GM08714 (cell line): ENCODE measurements at regions not wholly inside any gene's neighbourhood (a gene's known extent, or its start where the extent isn't known, plus 50 kb on each side); places are given as distances from the start of the nearest gene placed in this dataset.

Experiments used
- H3K4me3 ChIP-seq: fragments of 200-500 bp; sonication (Bioruptor generic); 2 replicates; pipeline ENCODE4 v1.5.1; 2014; ENCODE audit warnings: mild to moderate bottlenecking, low read length, inconsistent platforms
- ZNF274 ChIP-seq: IDR thresholded peaks from 2 replicates; pipeline ENCODE4 v1.6.1; 2012; ENCODE audit warnings: mild to moderate bottlenecking, low read depth, low read length

DNA sequence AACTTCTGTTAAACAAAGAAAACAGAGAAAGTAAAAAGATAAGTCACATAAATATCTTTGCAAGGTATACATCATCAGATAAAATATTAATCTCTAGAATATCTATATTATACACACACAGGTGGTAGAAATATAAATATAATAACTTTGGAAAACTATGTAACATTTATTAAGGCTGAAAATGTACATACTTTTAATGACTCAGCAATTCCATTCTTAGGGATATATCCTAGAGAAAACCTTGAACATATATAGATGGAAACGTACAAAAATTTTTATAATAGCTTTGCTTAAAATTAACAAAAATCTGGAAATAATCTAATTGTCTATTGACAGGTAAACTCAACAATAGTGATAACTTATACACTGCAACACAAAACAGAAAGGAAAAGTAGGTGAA, 381.3 kb downstream of the GPD2 start:
- TF ChIP-seq ZNF274: no peak
- no peak overlapping the region for H3K4me3 ChIP-seq

DNA sequence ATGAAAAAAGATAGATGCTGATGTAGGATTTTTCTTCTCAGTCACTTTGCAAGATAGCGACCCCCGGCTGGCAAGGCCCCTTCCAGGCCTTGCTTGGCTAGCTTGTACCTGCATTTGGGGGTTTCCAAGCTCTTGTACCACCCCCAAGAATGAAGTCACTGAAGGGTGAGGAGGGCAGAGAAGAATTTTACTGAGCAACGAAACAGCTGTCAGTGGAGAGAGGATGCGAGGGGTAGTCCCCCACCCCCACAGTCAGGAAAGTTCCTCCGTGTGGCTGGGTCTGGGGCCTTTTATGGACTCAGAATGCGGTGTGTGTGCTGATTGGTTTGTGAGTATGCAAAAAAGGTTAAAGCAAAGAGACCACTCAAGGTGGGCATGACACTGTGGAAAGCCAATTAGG, 382.0 kb downstream of the GPD2 start:
- H3K4me3 ChIP-seq: no peak overlapping the region
- TF ChIP-seq ZNF274: no peak

DNA sequence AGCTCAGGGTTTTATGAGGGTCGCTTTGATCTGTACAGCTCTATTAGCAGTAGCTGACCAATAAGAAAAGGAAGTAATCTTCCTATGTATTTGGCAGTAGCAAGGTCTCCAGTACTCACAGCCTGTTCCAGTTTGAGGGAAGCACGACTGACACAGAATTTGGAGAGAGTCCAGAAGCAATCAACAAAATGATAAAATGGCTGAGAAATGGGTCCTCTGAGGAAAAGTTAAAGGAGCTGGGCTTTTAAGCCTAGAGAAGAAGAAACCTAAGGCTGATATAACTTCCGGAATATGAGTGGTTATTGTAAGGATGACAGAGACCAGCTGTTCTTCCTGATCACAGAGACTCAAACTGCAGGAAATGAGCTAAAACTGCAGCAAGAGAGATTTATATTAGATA, 382.8 kb downstream of the GPD2 start:
- no peak for TF ChIP-seq ZNF274
- H3K4me3 ChIP-seq: no peak overlapping the region

DNA sequence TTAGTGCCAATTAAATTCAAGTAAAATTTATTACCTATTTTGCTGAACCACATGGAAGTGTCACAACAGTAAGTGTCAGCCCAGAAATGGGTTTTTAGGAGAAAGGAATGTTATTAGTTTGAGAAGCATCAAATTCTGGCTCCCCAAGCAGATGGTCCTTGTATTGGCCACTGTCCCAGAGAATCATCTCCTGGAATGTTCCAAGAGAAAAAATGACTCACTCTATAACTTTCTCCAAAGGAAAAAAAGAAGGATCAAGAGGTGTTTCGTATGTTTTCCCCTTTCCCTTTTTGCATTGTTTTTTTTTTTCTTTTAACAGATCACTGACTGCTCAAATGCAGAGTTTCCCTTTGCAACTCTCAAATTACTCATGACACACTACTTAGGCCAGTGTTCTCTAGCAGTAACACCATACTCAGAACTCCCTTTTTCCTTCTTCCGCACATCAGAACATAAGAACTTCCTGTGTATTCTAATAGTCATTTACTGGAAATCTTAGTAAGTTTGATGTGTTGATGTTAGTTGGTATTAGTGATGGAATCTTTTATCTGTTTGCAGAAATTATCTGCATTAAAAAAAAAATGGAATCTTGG, 390.3 kb downstream of the GPD2 start:
- TF ChIP-seq ZNF274: no peak

GRCh38 chr2:156834431-156834830, 398.3 kb downstream of the GPD2 start:
- H3K4me3 ChIP-seq: no peak overlapping the region
- TF ChIP-seq ZNF274: no peak

More for the DNA sequence above, 390.3 kb downstream of the GPD2 start:
- no peak overlapping the region for H3K4me3 ChIP-seq

DNA sequence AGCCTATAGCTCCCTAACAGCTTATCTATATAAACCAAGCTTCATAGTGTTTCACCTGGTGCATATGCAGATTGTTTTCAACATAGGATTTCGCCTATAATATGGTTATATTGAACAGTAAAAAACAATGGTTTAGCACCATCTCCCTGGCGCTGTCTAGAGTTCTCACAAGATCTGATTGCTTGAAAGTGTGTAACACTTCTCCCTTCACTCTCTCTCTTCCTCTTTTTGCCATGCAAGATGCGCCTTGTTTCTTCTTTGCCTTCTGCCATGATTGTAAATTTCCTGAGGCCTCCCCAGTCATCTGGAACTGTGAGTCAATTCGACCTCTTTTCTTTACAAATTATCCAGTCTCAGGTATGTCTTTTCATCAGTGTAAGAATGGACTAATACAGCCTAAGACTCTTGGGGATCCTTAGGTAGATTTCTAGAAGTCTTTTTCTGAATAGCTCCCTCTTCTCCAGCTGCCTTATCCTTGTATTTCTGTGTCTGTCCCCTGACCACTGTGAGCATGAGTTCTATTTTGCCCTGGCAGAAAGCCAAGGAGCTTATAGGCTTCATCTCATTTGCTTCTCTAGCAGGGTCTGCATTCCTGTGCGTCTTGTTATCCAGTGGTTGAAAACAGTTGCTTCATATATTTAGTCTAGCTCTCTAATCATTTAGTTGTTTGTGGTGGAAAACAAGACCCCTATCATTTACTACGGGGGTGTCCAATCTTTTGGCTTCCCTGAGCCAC, 401.6 kb downstream of the GPD2 start:
- TF ChIP-seq ZNF274: no peak
- no peak overlapping the region for H3K4me3 ChIP-seq

DNA sequence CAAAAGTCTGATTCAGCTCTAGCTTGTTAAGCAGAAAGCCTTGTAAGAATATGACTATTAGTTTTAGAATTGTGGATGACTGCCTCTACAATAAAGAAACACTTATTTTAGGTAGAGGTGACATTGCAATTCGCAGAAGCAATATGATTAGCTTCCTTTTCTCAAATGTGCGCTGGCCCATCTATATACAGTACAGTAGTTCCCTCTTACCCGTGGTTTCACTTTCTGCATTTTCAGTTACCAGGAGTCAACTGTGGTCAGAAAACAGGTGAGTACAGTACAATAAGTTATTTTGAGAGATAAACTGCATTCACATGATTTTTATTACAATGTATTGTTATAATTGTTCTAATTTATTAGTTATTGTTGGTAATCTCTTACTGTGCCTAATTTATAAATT, 405.1 kb downstream of the GPD2 start:
- TF ChIP-seq ZNF274: no peak

DNA sequence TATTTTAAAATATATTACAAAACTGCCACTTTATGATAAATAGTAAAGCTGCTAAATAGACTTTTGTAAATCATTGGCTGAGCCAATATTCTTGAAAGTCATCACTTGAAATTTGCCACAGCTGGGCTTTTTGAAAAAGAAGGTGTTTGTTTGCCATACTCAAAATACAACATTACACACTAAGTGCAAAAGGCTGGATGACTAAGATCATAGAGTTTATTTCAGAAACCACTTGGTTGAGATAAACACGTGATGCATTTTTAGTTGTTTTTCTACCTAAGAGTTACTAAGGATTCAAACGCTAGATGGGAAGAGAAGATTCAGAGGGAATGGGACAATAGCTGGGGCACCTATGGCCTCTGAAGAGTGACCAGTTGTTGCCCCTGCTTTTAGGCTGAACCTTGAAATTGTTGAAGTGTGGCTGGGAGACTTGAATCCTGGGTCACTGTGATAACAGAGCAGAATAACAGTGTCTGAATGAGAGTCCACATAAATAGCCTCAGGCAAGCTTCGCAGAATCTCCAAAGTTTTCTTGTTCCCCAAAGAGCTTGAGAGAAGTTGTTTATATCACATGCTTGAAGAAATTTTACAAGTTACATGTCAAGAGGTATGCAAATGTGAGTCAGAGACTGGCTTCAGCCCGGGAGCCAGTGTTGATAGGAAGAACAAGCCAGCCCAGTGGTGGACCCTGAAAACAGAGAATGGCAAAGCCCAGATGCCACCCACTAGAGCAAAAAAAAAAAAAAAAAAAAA, 409.8 kb downstream of the GPD2 start:
- TF ChIP-seq ZNF274: no peak
- H3K4me3 ChIP-seq: no peak overlapping the region

More for the DNA sequence above, 405.1 kb downstream of the GPD2 start:
- H3K4me3 ChIP-seq: no peak overlapping the region

DNA sequence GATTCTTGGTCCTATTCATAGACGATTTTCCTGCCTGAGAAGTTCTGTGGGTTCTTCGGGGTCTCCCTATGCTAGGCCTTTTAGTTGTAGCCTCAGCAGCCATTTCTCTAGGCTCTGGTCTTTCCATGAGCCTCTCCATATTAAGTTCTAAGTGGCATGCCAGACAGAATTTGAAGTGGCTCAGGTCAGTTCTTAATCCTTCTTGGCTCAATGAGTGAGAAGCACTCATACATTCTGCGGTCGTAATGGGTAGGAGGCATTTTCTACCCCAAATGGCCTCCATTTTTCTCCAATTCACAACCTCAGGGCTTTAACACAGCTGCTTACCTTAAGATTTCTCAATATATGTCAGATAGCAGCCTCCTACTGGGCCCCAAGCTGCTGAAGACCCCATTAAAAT, 405.3 kb upstream of the GALNT5 start:
- no peak overlapping the region for H3K4me3 ChIP-seq
- no peak for TF ChIP-seq ZNF274

DNA sequence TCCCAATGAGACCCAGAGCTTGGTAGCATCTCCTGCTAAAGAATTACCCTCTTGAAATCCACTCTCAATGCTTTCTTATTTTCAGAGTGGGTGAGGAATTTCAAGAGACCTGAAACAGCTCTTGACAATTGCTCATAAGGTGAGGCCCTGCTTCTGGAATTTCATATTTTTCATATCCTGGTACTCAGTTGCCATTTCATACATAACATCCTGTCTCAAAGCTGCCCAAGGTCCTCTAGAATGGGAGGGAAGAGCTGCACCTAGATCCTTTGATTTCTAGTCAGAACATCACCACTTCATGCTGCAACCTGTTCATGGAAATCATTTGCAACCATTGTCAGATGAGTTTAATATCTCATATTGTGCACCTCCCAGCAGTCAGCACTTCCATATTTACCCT, 404.8 kb upstream of the GALNT5 start:
- no peak overlapping the region for H3K4me3 ChIP-seq
- TF ChIP-seq ZNF274: no peak

DNA sequence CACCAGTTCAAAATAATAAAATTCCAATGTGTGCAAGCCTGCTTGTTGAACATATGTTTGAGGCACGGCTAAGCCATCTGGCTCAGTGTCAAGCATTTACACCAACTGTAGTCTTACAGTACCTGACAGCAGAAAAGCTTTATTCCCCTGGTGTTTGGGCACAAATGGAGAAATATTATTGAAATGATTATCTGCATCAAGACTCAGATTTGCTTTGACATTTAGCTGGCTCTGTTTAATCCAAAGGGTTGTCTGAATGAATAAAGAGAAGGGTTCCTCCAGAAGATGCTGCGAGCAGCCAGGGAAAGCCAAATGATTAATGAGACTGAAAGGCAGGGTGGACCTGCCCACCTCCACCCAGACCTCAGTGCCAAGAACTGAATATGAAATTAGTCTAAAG, 393.2 kb upstream of the GALNT5 start:
- no peak overlapping the region for H3K4me3 ChIP-seq
- no peak for TF ChIP-seq ZNF274

DNA sequence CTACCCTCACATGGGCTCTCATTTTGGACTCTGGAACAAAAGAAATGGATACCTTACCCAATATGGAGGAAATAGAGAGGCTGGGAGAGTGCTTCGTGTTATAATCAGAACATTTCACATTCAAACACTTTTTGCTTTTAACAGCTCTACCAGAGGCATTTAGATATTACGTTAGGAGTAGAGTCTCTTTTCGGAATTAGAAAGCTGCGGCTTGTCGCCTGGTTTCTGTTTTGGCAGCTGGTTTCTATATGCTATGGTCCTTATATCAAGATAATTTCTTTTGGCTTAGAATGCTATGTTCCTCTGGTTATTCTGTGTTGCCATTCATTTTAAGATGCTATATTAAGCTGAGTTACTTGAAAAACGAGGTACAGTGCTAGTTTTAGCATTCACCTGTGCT, 392.8 kb upstream of the GALNT5 start:
- TF ChIP-seq ZNF274: no peak

DNA sequence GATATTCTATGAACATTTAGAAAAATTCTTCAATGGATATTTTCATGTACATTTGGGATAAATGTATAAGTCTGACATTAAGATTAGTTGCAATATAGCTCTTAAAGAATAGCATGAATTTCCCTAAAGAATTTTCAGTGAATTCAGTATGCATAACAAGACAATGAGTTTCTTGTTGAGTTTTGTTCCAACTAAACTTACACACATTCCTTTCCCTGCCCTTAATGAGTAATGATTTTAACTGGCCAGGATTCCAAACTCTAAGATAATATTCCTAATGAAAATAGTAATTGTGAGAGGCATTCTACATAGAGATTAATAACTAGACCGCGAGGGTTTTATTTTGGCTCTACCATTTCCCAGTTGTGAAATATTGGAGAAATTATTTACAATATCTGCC, 390.3 kb upstream of the GALNT5 start:
- no peak overlapping the region for H3K4me3 ChIP-seq

More for the DNA sequence above, 392.8 kb upstream of the GALNT5 start:
- no peak overlapping the region for H3K4me3 ChIP-seq

GRCh38 chr2:156874707-156875106, 382.8 kb upstream of the GALNT5 start:
- H3K4me3 ChIP-seq: no peak overlapping the region
- no peak for TF ChIP-seq ZNF274

More for the DNA sequence above, 390.3 kb upstream of the GALNT5 start:
- no peak for TF ChIP-seq ZNF274

DNA sequence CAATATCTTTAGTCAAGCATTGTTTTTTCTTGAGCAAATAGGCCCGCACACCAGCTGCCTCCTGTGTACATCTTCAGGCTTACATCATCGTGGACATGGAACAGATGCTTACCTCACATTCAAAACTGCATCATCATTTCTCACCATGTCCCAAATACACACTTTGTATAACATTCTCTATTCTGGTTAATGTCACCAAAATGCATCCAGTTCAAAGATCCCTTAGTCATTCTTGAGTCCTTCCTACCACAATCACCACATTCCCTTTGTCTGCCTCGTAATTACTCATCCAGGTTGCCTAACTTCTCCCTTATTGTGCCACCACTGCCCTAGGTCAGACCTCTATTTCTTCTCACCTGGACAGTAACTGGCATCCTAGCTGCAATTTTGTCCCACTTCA, 373.7 kb upstream of the GALNT5 start:
- no peak overlapping the region for H3K4me3 ChIP-seq
- no peak for TF ChIP-seq ZNF274
